ENCODE measurements at regions not wholly inside any gene's neighbourhood (a gene's known extent, or its start where the extent isn't known, plus 50 kb on each side); places are given as distances from the start of the nearest gene placed in this dataset.

- no peak for DNase-seq
Observed at GRCh38 chr10:94043431-94043990, 49.8 kb downstream of the PLCE1 start.

GRCh38 chr10:94046098-94046497, 52.4 kb downstream of the PLCE1 start:
- DNase-seq, result no peak

GRCh38 chr10:94047293-94047692, 53.6 kb downstream of the PLCE1 start:
- DNase-seq, result no peak

GRCh38 chr10:94049911-94050310, 56.2 kb downstream of the PLCE1 start:
- no peak for DNase-seq

- no peak for DNase-seq
Observed at GRCh38 chr10:94052281-94052680, 58.5 kb downstream of the PLCE1 start.

GRCh38 chr10:94052866-94053791, 59.4 kb downstream of the PLCE1 start:
- DNase-seq, result peak; percentile 18

- DNase-seq, result no peak
Observed at GRCh38 chr10:94059178-94059883, 65.6 kb downstream of the PLCE1 start.

- DNase-seq, result no peak
Observed at GRCh38 chr10:94061026-94061425, 67.3 kb downstream of the PLCE1 start.

GRCh38 chr10:94062611-94063010, 68.9 kb downstream of the PLCE1 start:
- DNase-seq, result no peak

- no peak for DNase-seq
Observed at GRCh38 chr10:94065362-94065761, 71.6 kb downstream of the PLCE1 start.

GRCh38 chr10:94065787-94066186, 72.1 kb downstream of the PLCE1 start:
- DNase-seq, result no peak

GRCh38 chr10:94066411-94066810, 72.7 kb downstream of the PLCE1 start:
- DNase-seq, result peak; percentile 52

- DNase-seq, result no peak
Observed at GRCh38 chr10:94069884-94070283, 76.2 kb downstream of the PLCE1 start.

- no peak for DNase-seq
Observed at GRCh38 chr10:94074462-94074861, 80.7 kb downstream of the PLCE1 start.

- no peak for DNase-seq
Observed at GRCh38 chr10:94075506-94075905, 81.8 kb downstream of the PLCE1 start.

- peak; percentile 62 for DNase-seq
Observed at GRCh38 chr10:94076325-94076841, 82.7 kb downstream of the PLCE1 start.

GRCh38 chr10:94077042-94077441, 83.3 kb downstream of the PLCE1 start:
- DNase-seq, result no peak

GRCh38 chr10:94080108-94080507, 86.4 kb downstream of the PLCE1 start:
- no peak for DNase-seq

- no peak for DNase-seq
Observed at GRCh38 chr10:94083662-94084265, 90.0 kb downstream of the PLCE1 start.

- DNase-seq, result no peak
Observed at GRCh38 chr10:94084344-94084743, 90.6 kb downstream of the PLCE1 start.

GRCh38 chr10:94085288-94085687, 91.6 kb downstream of the PLCE1 start:
- DNase-seq, result no peak

GRCh38 chr10:94085766-94086437, 92.2 kb downstream of the PLCE1 start:
- no peak for DNase-seq
